Hepatocyte (in vitro differentiated cells): ENCODE measurements at regions not wholly inside any gene's neighbourhood (a gene's known extent, or its start where the extent isn't known, plus 50 kb on each side); places are given as distances from the start of the nearest gene placed in this dataset.

ENCODE experiments used
- DNase-seq: peaks from one replicate; pipeline ENCODE4 v3.0.0-alpha.2; 2016; ENCODE audit warnings: low spot score
- H2AFZ ChIP-seq: fragments of 200-600 bp; sonication (generic); 2 replicates; pipeline ENCODE4 v1.6.0; 2016; ENCODE audit warnings: antibody characterized with exemption, mild to moderate bottlenecking
- H3K27ac ChIP-seq: fragments of 200-600 bp; sonication (generic); 2 replicates; pipeline ENCODE4 v1.5.1; 2016; ENCODE audit warnings: mild to moderate bottlenecking
- H3K27me3 ChIP-seq: fragments of 200-600 bp; sonication (generic); 2 replicates; pipeline ENCODE4 v1.6.1; 2016
- H3K36me3 ChIP-seq: fragments of 200-600 bp; sonication (generic); replicated peaks from 2 replicates; pipeline ENCODE4 v1.5.1; 2016; ENCODE audit warnings: low read depth; ENCODE audit not compliant: insufficient read depth
- H3K4me1 ChIP-seq: fragments of 200-600 bp; sonication (generic); 2 replicates; pipeline ENCODE4 v1.5.1; 2016; ENCODE audit warnings: mild to moderate bottlenecking, moderate library complexity; ENCODE audit not compliant: insufficient read depth
- H3K4me2 ChIP-seq: fragments of 200-600 bp; sonication (generic); 2 replicates; pipeline ENCODE4 v1.6.0; 2016
- H3K4me3 ChIP-seq: fragments of 200-600 bp; sonication (generic); 2 replicates; pipeline ENCODE4 v1.5.1; 2016; ENCODE audit warnings: mild to moderate bottlenecking
- H3K79me2 ChIP-seq: fragments of 200-600 bp; sonication (generic); 2 replicates; pipeline ENCODE4 v1.6.0; 2017; ENCODE audit warnings: mild to moderate bottlenecking
- H3K9me2 ChIP-seq: fragments of 200-600 bp; sonication (generic); replicated peaks from 2 replicates; pipeline ENCODE4 v1.6.0; 2017; ENCODE audit warnings: mild to moderate bottlenecking; ENCODE audit not compliant: insufficient read depth
- H3K9me3 ChIP-seq: fragments of 200-600 bp; sonication (generic); 2 replicates; pipeline ENCODE4 v1.5.1; 2016; ENCODE audit warnings: low read depth, mild to moderate bottlenecking
- H4K20me1 ChIP-seq: fragments of 200-600 bp; sonication (generic); 2 replicates; pipeline ENCODE4 v1.6.0; 2016; ENCODE audit warnings: mild to moderate bottlenecking; ENCODE audit not compliant: insufficient read depth, poor library complexity, severe bottlenecking
- CTCF ChIP-seq: fragments of 200-600 bp; sonication (generic); IDR thresholded peaks from 2 replicates; pipeline ENCODE4 v1.5.1; 2016; ENCODE audit warnings: antibody characterized with exemption, mild to moderate bottlenecking; ENCODE audit not compliant: poor library complexity
- EZH2 ChIP-seq: fragments of 200-600 bp; sonication (generic); IDR thresholded peaks from 2 replicates; pipeline ENCODE4 v1.6.1; 2016; ENCODE audit warnings: antibody characterized with exemption, mild to moderate bottlenecking, borderline replicate concordance
- EZH2phosphoT487 ChIP-seq: fragments of 200-600 bp; sonication (generic); IDR thresholded peaks from one replicate; pipeline ENCODE4 v1.6.1; 2018; ENCODE audit warnings: antibody characterized with exemption, mild to moderate bottlenecking, low read depth, moderate library complexity; ENCODE audit not compliant: unreplicated experiment, severe bottlenecking
- WGBS: methylation state at CpG from one replicate; pipeline ENCODE4 v1.1.6; 2016; ENCODE audit warnings: low lambda C conversion rate; ENCODE audit errors: missing lambda C conversion rate; 5-methylcytosine and 5-hydroxymethylcytosine counted together

DNA sequence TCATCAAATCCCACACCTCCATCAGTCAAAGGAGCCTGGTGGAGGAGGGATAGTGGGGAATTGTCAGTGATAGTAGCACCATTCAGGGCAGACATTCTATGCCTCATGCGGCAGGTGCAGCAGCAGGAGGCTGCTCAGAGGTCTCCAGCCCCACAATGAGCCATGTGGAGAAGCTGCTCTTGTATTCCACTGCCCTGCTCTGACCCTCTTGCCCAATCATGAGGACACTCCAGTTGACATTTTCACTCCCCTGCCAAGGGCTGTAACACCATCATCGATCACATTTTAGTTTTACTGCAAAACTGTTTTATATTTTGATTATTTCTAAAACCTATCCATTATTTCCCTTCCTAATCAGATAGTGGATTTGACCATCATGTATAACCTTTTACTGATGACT is 487.6 kb upstream of the KLHL29 start:
- no peaks in the 10 kb centered on the region for H3K9me2 ChIP-seq
- TF ChIP-seq EZH2phosphoT487 (no peak), EZH2 (no peak)
- no peaks in the 10 kb centered on the region for H4K20me1 ChIP-seq
- H3K4me2 ChIP-seq, result no peak overlapping the region
- H3K79me2 ChIP-seq, result no peaks in the 10 kb centered on the region
- no peaks in the 10 kb centered on the region for H3K9me3 ChIP-seq
- no peaks in the 10 kb centered on the region for H3K27me3 ChIP-seq
- no peak for DNase-seq
- H3K36me3 ChIP-seq, result no peaks in the 10 kb centered on the region
- H3K4me3 ChIP-seq, result no peak overlapping the region
- no peak overlapping the region for H3K27ac ChIP-seq
- H3K4me1 ChIP-seq, result no peaks in the 10 kb centered on the region
- 97% methylated on average over 2 of the region's 2 CpGs for WGBS
- no peak overlapping the region for H2AFZ ChIP-seq

- Histone ChIP-seq H2AFZ (no peak overlapping the region), H3K27me3 (no peaks in the 10 kb centered on the region), H4K20me1 (no peaks in the 10 kb centered on the region), H3K9me3 (no peaks in the 10 kb centered on the region), H3K36me3 (no peaks in the 10 kb centered on the region), H3K4me3 (no peak overlapping the region), H3K4me2 (no peak overlapping the region), H3K4me1 (no peaks in the 10 kb centered on the region), H3K79me2 (no peaks in the 10 kb centered on the region), H3K27ac (no peak overlapping the region), H3K9me2 (no peaks in the 10 kb centered on the region)
- TF ChIP-seq CTCF (no peak), EZH2phosphoT487 (no peak), EZH2 (no peak)
- WGBS, result 96% methylated on average over 2 of the region's 2 CpGs
- DNase-seq, result no peak
Observed at GRCh38 chr2:22900674-22901073, 484.3 kb upstream of the KLHL29 start.

DNA sequence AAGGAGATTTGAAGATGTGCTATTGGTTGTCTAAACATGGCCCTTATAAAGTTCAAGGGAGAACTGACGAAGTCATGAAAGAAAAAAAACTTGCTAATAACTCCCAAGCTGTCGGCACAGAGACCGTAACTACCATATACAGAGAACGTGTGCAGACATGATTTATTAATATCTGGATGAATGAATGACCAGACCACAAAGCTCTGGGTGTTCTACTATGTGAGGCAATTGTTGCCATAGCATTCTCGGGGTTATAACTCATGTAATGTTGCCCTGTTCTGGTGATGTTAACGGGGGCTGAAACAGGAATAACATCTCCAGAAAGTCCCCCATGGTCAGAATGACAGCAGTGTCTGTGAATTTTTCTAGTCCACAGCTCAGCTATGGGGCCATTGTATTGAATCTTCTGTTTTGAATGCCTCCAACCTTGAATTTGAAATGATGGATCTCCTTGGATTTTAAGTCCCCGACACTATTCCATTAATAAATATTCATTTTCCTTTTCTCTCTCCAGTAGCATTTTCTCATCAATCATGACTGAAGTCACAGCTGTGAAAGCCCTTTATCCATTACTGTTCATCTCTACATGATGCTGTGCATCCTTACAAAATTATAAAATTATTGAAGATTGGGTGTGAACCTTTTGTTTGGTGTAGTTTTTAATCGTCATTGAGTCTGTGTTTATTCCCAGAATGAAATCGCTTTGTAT is 483.4 kb upstream of the KLHL29 start:
- Histone ChIP-seq H3K79me2 (no peaks in the 10 kb centered on the region), H3K4me2 (no peak overlapping the region), H3K27me3 (no peaks in the 10 kb centered on the region), H3K9me3 (no peaks in the 10 kb centered on the region), H3K4me3 (no peak overlapping the region), H3K27ac (no peak overlapping the region), H3K4me1 (no peaks in the 10 kb centered on the region), H2AFZ (no peak overlapping the region), H4K20me1 (no peaks in the 10 kb centered on the region), H3K36me3 (no peaks in the 10 kb centered on the region), H3K9me2 (no peaks in the 10 kb centered on the region)
- no peak for DNase-seq
- 83% methylated on average over 9 of the region's 9 CpGs for WGBS
- TF ChIP-seq EZH2 (no peak), CTCF (no peak), EZH2phosphoT487 (no peak)

GRCh38 chr2:22902180-22902550 is 482.8 kb upstream of the KLHL29 start:
- H3K4me3 ChIP-seq, result no peak overlapping the region
- no peaks in the 10 kb centered on the region for H3K27me3 ChIP-seq
- H3K4me2 ChIP-seq, result no peak overlapping the region
- WGBS, result 80% methylated on average over 5 of the region's 5 CpGs
- H4K20me1 ChIP-seq, result no peaks in the 10 kb centered on the region
- no peak overlapping the region for H2AFZ ChIP-seq
- H3K9me3 ChIP-seq, result no peaks in the 10 kb centered on the region
- no peaks in the 10 kb centered on the region for H3K79me2 ChIP-seq
- no peak for DNase-seq
- H3K36me3 ChIP-seq, result no peaks in the 10 kb centered on the region
- H3K9me2 ChIP-seq, result no peaks in the 10 kb centered on the region
- no peaks in the 10 kb centered on the region for H3K4me1 ChIP-seq
- TF ChIP-seq EZH2 (no peak), CTCF (no peak), EZH2phosphoT487 (no peak)
- no peak overlapping the region for H3K27ac ChIP-seq
